ENCODE measurements at regions not wholly inside any gene's neighbourhood (a gene's known extent, or its start where the extent isn't known, plus 50 kb on each side); places are given as distances from the start of the nearest gene placed in this dataset.

- DNase-seq = peak; percentile 11
These were observed 95.4 kb downstream of the LSM3 start for GRCh38 chr3:14273901-14274611.

GRCh38 chr3:14274612-14274936 is 96.0 kb downstream of the LSM3 start:
- DNase-seq = no peak

GRCh38 chr3:14274999-14275961 is 96.7 kb downstream of the LSM3 start:
- DNase-seq = peak; percentile 16

- no peak for DNase-seq
These were observed 97.6 kb downstream of the LSM3 start for GRCh38 chr3:14275962-14276909.

GRCh38 chr3:14277557-14277956 is 98.9 kb downstream of the LSM3 start:
- no peak for DNase-seq

GRCh38 chr3:14278265-14278798 is 99.7 kb downstream of the LSM3 start:
- no peak for DNase-seq

GRCh38 chr3:14278799-14279625 is 100.4 kb downstream of the LSM3 start:
- DNase-seq = no peak

GRCh38 chr3:14279626-14280061 is 101.0 kb downstream of the LSM3 start:
- DNase-seq = no peak

GRCh38 chr3:14280326-14280725 is 101.7 kb downstream of the LSM3 start:
- DNase-seq = no peak

GRCh38 chr3:14281053-14281452 is 102.4 kb downstream of the LSM3 start:
- no peak for DNase-seq

GRCh38 chr3:14282001-14282705 is 103.5 kb downstream of the LSM3 start:
- no peak for DNase-seq

GRCh38 chr3:14282706-14283075 is 104.1 kb downstream of the LSM3 start:
- DNase-seq = no peak

GRCh38 chr3:14283092-14283812 is 104.6 kb downstream of the LSM3 start:
- no peak for DNase-seq

- no peak for DNase-seq
These were observed 105.3 kb downstream of the LSM3 start for GRCh38 chr3:14283813-14284438.

GRCh38 chr3:14284694-14285547 is 106.3 kb downstream of the LSM3 start:
- DNase-seq = no peak

GRCh38 chr3:14285548-14285925 is 106.9 kb downstream of the LSM3 start:
- DNase-seq = no peak

- no peak for DNase-seq
These were observed 108.4 kb downstream of the LSM3 start for GRCh38 chr3:14286887-14287500.

GRCh38 chr3:14288177-14288788 is 109.7 kb downstream of the LSM3 start:
- DNase-seq = no peak

All from activated CD4-positive, alpha-beta T cell treated with anti-CD3 and anti-CD28 coated beads, Interleukin-2, Interleukin-6, amounts not matched to agents 100 ng/mL and 50 ng/mL, durations not matched to agents 16 hours and 8 hours (primary cell).